ENCODE measurements at regions not wholly inside any gene's neighbourhood (a gene's known extent, or its start where the extent isn't known, plus 50 kb on each side); places are given as distances from the start of the nearest gene placed in this dataset.

GRCh38 chr10:56623064-56623463, 262.0 kb upstream of the ZWINT start:
- TF ChIP-seq, protein P1, sequence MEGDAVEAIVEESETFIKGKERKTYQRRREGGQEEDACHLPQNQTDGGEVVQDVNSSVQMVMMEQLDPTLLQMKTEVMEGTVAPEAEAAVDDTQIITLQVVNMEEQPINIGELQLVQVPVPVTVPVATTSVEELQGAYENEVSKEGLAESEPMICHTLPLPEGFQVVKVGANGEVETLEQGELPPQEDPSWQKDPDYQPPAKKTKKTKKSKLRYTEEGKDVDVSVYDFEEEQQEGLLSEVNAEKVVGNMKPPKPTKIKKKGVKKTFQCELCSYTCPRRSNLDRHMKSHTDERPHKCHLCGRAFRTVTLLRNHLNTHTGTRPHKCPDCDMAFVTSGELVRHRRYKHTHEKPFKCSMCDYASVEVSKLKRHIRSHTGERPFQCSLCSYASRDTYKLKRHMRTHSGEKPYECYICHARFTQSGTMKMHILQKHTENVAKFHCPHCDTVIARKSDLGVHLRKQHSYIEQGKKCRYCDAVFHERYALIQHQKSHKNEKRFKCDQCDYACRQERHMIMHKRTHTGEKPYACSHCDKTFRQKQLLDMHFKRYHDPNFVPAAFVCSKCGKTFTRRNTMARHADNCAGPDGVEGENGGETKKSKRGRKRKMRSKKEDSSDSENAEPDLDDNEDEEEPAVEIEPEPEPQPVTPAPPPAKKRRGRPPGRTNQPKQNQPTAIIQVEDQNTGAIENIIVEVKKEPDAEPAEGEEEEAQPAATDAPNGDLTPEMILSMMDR (IDR thresholded peaks at IDR 0.05; ENCODE audit: low read depth, low read length, missing control alignments) = no peak
- H3K4me3 ChIP-seq (ENCODE audit: low read depth, low read length) = no peak overlapping the region
- no peak for DNase-seq (ENCODE audit: low read depth)

- no peak for DNase-seq (ENCODE audit: low read depth)
- TF ChIP-seq, protein P1 (IDR thresholded peaks at IDR 0.05; ENCODE audit: low read depth, low read length, missing control alignments) = no peak
- H3K4me3 ChIP-seq (ENCODE audit: low read depth, low read length) = no peak overlapping the region
These were observed 261.4 kb upstream of the ZWINT start for GRCh38 chr10:56622335-56622973.

DNA sequence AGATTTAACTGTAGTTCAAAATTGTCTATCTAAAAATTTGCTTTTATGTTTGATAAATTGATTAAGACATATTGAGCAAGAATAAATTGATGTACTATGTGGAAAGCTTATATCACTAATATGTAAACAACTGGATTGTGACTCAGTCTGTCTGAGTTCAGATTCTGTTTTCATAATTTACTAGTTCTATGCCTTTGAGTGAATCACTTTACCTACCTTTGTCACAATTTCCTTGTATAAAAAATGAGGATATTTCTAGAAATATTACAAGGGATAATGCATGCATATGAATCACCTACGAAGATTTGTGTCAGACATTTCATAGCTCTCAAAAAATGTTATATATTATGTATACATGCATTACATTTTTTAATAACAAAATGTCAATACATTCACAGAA, 245.1 kb upstream of the ZWINT start:
- no peak overlapping the region for H3K4me3 ChIP-seq (ENCODE audit: low read depth, low read length)
- TF ChIP-seq, protein P1 (IDR thresholded peaks at IDR 0.05; ENCODE audit: low read depth, low read length, missing control alignments) = no peak

GRCh38 chr10:56605051-56605450, 244.0 kb upstream of the ZWINT start:
- no peak overlapping the region for H3K4me3 ChIP-seq (ENCODE audit: low read depth, low read length)
- no peak for DNase-seq (ENCODE audit: low read depth)
- TF ChIP-seq, protein P1 (IDR thresholded peaks at IDR 0.05; ENCODE audit: low read depth, low read length, missing control alignments) = no peak

More for the DNA sequence above, 245.1 kb upstream of the ZWINT start:
- no peak for DNase-seq (ENCODE audit: low read depth)

- TF ChIP-seq, protein P1 (IDR thresholded peaks at IDR 0.05; ENCODE audit: low read depth, low read length, missing control alignments) = no peak
- no peak for DNase-seq (ENCODE audit: low read depth)
- H3K4me3 ChIP-seq (ENCODE audit: low read depth, low read length) = no peak overlapping the region
These were observed 243.6 kb upstream of the ZWINT start for GRCh38 chr10:56604624-56605023.

DNA sequence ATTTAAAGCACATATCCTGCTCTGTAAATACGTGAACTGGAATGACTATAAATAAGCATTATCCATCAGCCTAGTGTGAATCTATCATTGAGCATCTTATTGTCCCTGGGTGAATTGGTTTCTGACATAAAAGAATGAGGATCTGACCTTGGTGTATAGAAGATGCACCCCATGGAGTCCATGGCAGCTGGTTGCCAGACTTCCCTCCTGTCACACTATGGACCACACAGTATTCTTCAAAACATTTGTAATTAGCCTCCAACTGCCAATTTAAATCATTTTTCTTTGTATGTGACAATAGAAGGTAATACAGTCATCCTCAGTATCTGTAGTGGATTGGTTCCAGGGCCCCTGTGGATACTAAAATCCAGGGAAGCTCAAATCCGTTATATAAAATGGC, 238.1 kb upstream of the ZWINT start:
- H3K4me3 ChIP-seq (ENCODE audit: low read depth, low read length) = no peak overlapping the region
- DNase-seq (ENCODE audit: low read depth) = no peak
- TF ChIP-seq, protein P1 (IDR thresholded peaks at IDR 0.05; ENCODE audit: low read depth, low read length, missing control alignments) = no peak

- no peak for DNase-seq (ENCODE audit: low read depth)
- no peak overlapping the region for H3K4me3 ChIP-seq (ENCODE audit: low read depth, low read length)
- TF ChIP-seq, protein P1 (IDR thresholded peaks at IDR 0.05; ENCODE audit: low read depth, low read length, missing control alignments) = no peak
These were observed 235.2 kb upstream of the ZWINT start for GRCh38 chr10:56596257-56596656.

Data from GM12864 (cell line).